A673 (cell line): ENCODE measurements at regions not wholly inside any gene's neighbourhood (a gene's known extent, or its start where the extent isn't known, plus 50 kb on each side); places are given as distances from the start of the nearest gene placed in this dataset.

Source experiments
- BruUV-seq: library from RNA; stranded (reverse); fragments of 400-500 nt; replicated peaks from 2 replicates; lab custom pipeline; 2021; lab: Mats Ljungman, UMichigan
- CTCF ChIA-PET: fragments of 300-600 bp; sonication (Branson Sonifier 250); formaldehyde crosslinking; loops from one replicate; lab custom pipeline; 2022; ENCODE audit warnings: antibody characterized with exemption; lab: Charles Lee
- POLR2A ChIA-PET: fragments of 300-600 bp; sonication (Branson Sonifier 250); formaldehyde crosslinking; loops from one replicate; lab custom pipeline; 2022; ENCODE audit warnings: antibody characterized with exemption; ENCODE audit not compliant: low non-redundant PET; lab: Charles Lee
- DNase-seq: peaks from one replicate; pipeline ENCODE4 v3.0.0-alpha.2; 2015; ENCODE audit warnings: low spot score
- H3K27ac ChIP-seq: fragments of 200-600 bp; sonication (generic); 2 replicates; pipeline ENCODE4 v1.5.1; 2016; ENCODE audit warnings: mixed run types, low read depth, mild to moderate bottlenecking, mixed read lengths, antibody characterized with exemption, low read length; ENCODE audit not compliant: poor library complexity, severe bottlenecking
- H3K27me3 ChIP-seq: fragments of 200-600 bp; sonication (generic); replicated peaks from 2 replicates; pipeline ENCODE4 v1.6.1; 2017; ENCODE audit warnings: mixed run types, low read depth, mild to moderate bottlenecking, mixed read lengths, antibody characterized with exemption, low read length; ENCODE audit not compliant: insufficient read depth, poor library complexity
- H3K36me3 ChIP-seq: fragments of 200-600 bp; sonication (generic); 2 replicates; pipeline ENCODE4 v1.6.1; 2016; ENCODE audit warnings: mixed run types, mild to moderate bottlenecking, mixed read lengths, antibody characterized with exemption, low read length; ENCODE audit not compliant: insufficient read depth, poor library complexity, severe bottlenecking
- H3K4me1 ChIP-seq: fragments of 200-600 bp; sonication (generic); 2 replicates; pipeline ENCODE4 v1.6.1; 2017; ENCODE audit warnings: mixed run types, mild to moderate bottlenecking, mixed read lengths, antibody characterized with exemption, low read length; ENCODE audit not compliant: insufficient read depth, poor library complexity, severe bottlenecking
- H3K4me3 ChIP-seq: fragments of 200-600 bp; sonication (generic); 2 replicates; pipeline ENCODE4 v1.5.1; 2016; ENCODE audit warnings: low read depth, mixed run types, mild to moderate bottlenecking, mixed read lengths, low read length; ENCODE audit not compliant: poor library complexity, severe bottlenecking
- H3K9me3 ChIP-seq: fragments of 200-600 bp; sonication (generic); 2 replicates; pipeline ENCODE4 v1.6.1; 2016; ENCODE audit warnings: mixed run types, low read depth, mild to moderate bottlenecking, mixed read lengths, antibody characterized with exemption, low read length; ENCODE audit not compliant: poor library complexity, severe bottlenecking
- EZH2 ChIP-seq: fragments of 200-600 bp; sonication (generic); IDR thresholded peaks from 2 replicates; pipeline ENCODE4 v1.6.1; 2017; ENCODE audit warnings: borderline replicate concordance, low read depth, mild to moderate bottlenecking, mixed read lengths, antibody characterized with exemption, low read length; ENCODE audit not compliant: poor library complexity, severe bottlenecking
- intact Hi-C: fragments of 100-400 bp; cut with micrococcal nuclease; formaldehyde crosslinking; loops from one replicate; pipeline ENCODE4 v1.10.0; 2022; ENCODE audit not compliant: unreplicated experiment
- TF ChIP-seq, protein P1 (sequence below): fragments of 300-800, 200-600 bp; sonication (generic); conservative IDR thresholded peaks from 2 replicates; pipeline ENCODE4 v1.5.1; 2017; ENCODE audit warnings: low read depth, mild to moderate bottlenecking, antibody characterized with exemption, low read length, moderate library complexity, mixed read lengths

DNA sequence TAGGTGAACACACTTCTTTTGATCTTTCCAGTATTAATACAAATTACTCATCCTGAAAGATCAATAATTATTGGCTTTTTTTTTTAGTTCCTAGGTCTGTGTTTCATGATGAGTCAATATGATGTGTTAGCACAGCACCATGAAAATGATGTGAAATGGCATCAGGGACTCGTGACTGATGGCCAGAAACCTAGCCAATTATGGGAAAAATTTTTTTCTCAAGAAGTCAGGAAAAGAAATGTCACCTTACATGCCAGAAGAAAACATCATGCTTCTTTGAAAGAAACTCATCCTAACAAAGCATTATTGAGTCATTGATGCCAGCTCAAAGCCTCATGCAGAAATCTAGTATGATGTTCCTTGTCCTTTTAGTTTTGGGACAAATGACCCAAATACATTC is 468.3 kb upstream of the CBLB start:
- H3K36me3 ChIP-seq: no peaks in the 10 kb centered on the region
- H3K27me3 ChIP-seq: no peaks in the 10 kb centered on the region
- CTCF ChIA-PET: no interaction called here
- no peaks in the 10 kb centered on the region for H3K9me3 ChIP-seq
- no peak overlapping the region for H3K4me3 ChIP-seq
- no peak for DNase-seq
- POLR2A ChIA-PET: no interaction called here
- H3K4me1 ChIP-seq: peaks cover 4% of the 10 kb centered on the region
- no peak overlapping the region for H3K27ac ChIP-seq
- BruUV-seq: no TSS peak
- TF ChIP-seq, protein P1, sequence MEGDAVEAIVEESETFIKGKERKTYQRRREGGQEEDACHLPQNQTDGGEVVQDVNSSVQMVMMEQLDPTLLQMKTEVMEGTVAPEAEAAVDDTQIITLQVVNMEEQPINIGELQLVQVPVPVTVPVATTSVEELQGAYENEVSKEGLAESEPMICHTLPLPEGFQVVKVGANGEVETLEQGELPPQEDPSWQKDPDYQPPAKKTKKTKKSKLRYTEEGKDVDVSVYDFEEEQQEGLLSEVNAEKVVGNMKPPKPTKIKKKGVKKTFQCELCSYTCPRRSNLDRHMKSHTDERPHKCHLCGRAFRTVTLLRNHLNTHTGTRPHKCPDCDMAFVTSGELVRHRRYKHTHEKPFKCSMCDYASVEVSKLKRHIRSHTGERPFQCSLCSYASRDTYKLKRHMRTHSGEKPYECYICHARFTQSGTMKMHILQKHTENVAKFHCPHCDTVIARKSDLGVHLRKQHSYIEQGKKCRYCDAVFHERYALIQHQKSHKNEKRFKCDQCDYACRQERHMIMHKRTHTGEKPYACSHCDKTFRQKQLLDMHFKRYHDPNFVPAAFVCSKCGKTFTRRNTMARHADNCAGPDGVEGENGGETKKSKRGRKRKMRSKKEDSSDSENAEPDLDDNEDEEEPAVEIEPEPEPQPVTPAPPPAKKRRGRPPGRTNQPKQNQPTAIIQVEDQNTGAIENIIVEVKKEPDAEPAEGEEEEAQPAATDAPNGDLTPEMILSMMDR: no peak
- no peak for TF ChIP-seq EZH2
- intact Hi-C loops: no loop called here

DNA sequence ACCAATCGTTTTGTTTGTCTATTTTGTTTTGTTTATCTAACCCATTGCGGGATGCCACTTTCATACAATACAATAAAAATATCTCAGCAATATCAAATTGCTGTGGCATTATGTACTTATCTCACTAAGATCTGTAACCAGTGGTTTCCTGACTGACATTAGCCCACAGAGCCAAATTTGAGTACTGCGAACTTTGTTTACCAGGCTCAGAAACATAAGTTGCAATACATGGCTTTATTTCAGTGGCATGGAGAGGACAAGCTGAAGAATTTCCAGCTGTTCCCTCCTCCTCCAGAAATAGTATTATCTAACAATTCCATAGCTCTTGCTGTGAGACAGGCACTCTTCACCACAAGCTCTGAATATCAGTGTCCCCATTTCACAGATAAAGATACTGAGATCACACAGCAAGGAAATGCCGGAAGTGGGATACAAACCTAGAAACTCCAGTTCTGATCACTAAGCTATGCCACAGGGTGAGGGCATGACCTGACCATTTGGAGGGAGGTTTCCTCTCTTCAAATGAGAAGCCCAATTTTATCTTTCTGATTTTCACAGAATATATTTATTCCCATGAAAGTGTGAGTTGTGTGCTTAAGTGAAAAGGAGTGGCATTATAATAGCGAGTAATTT is 469.9 kb upstream of the CBLB start:
- POLR2A ChIA-PET: no interaction called here
- intact Hi-C loops: no loop called here
- no peak for DNase-seq

DNA sequence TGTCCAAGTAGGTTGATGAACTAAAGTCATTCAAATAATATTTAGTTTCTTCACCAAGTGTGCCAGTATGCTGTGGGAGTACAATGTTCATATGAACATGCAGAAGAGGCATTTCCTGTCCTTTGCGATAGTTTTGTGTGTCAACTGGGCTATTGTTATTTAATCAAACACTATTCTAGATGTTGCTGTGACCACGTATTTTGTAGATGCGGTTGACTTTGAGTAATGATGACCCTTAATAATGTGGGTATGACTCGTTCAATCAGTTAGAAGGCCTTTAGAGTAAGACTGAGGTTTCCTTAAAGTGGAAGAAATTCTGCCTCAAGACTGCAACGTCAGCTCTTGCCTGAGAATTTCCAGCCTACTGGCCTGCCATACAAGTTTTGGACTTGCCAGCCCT is 470.7 kb upstream of the CBLB start:
- TF ChIP-seq EZH2: no peak
- TF ChIP-seq, protein P1: no peak

More for the DNA sequence above, 469.9 kb upstream of the CBLB start:
- CTCF ChIA-PET: no interaction called here
- no TSS peak for BruUV-seq
- H3K27ac ChIP-seq: no peak overlapping the region
- no peaks in the 10 kb centered on the region for H3K9me3 ChIP-seq
- TF ChIP-seq, protein P1: no peak
- TF ChIP-seq EZH2: no peak
- H3K27me3 ChIP-seq: no peaks in the 10 kb centered on the region
- peaks cover 4% of the 10 kb centered on the region for H3K4me1 ChIP-seq
- H3K36me3 ChIP-seq: no peaks in the 10 kb centered on the region
- H3K4me3 ChIP-seq: no peak overlapping the region

More for the DNA sequence above, 470.7 kb upstream of the CBLB start:
- Histone ChIP-seq H3K27me3 (no peaks in the 10 kb centered on the region), H3K4me1 (peaks cover 4% of the 10 kb centered on the region), H3K36me3 (no peaks in the 10 kb centered on the region), H3K27ac (no peak overlapping the region), H3K4me3 (no peak overlapping the region), H3K9me3 (no peaks in the 10 kb centered on the region)
- no TSS peak for BruUV-seq
- intact Hi-C loops: no loop called here
- ChIA-PET POLR2A (no interaction called here), CTCF (no interaction called here)
- DNase-seq: no peak
